ENCODE measurements at regions not wholly inside any gene's neighbourhood (a gene's known extent, or its start where the extent isn't known, plus 50 kb on each side); places are given as distances from the start of the nearest gene placed in this dataset.

DNA sequence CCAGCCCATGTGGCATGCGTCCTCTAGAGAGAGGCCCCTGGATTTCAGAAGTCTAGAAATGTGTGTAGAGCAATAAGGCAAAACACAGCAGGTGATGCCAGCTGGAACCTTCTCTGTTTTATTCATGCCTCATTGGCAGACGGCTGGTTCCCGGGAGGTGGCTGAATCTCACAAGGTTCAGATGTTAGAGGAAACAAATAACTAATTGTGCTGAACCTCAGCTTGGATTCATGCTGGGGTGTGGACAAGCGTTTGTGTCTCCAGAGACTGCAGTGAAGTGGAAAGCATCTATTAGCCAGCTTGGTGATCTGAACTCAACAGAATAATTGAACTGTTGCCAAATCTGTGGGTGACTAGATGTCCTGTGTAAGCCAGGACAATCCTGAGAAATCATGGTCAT, 131.1 kb upstream of the NR4A3 start:
- DNase-seq (no peak), ATAC-seq (peak in 4 of 8 donors; percentile 26 to 39 (median 31))
- Histone ChIP-seq H3K36me3 (no peaks in the 10 kb centered on the region), H3K27me3 (no peaks in the 10 kb centered on the region), H3K4me1 (peaks cover 0 to 15% (median 0%) of the 10 kb centered on the region in 9 donors), H3K9me3 (no peaks in the 10 kb centered on the region), H3K4me3 (no peak overlapping the region), H3K27ac (no peak overlapping the region)
- intact Hi-C loops (cut with DNase I), result no loop called here
- 45 to 46% methylated on average over 4 of the region's 4 CpGs for WGBS, 2 donors
- TF ChIP-seq, protein P1, sequence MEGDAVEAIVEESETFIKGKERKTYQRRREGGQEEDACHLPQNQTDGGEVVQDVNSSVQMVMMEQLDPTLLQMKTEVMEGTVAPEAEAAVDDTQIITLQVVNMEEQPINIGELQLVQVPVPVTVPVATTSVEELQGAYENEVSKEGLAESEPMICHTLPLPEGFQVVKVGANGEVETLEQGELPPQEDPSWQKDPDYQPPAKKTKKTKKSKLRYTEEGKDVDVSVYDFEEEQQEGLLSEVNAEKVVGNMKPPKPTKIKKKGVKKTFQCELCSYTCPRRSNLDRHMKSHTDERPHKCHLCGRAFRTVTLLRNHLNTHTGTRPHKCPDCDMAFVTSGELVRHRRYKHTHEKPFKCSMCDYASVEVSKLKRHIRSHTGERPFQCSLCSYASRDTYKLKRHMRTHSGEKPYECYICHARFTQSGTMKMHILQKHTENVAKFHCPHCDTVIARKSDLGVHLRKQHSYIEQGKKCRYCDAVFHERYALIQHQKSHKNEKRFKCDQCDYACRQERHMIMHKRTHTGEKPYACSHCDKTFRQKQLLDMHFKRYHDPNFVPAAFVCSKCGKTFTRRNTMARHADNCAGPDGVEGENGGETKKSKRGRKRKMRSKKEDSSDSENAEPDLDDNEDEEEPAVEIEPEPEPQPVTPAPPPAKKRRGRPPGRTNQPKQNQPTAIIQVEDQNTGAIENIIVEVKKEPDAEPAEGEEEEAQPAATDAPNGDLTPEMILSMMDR (IDR thresholded peaks at IDR 0.05), result no peak

DNA sequence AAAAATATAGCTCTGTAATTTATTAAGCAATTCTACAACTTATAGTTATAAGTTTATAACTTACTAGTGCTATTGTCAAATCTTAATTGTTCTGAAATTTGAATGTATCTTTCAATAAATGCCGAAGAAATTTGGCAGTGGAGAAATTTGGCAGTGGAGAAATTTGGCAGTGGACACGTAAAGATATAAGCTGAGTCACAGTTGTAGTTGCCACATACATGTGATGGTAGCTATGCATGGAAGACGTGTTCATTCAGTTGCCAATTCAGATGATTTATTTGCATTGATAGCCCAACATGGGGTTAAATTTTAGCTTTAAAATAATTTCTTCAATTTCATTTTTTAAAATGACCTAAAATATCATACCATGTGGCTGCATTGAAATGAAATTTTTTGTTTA, 127.8 kb upstream of the NR4A3 start:
- ATAC-seq (no peak), DNase-seq (no peak)
- intact Hi-C loops (cut with DNase I), result no loop called here
- no peaks in the 10 kb centered on the region for H3K36me3 ChIP-seq
- no peak overlapping the region for H3K4me3 ChIP-seq
- peaks cover 0 to 12% (median 5%) of the 10 kb centered on the region in 11 donors for H3K9me3 ChIP-seq
- TF ChIP-seq, protein P1 (IDR thresholded peaks at IDR 0.05), result no peak
- no peak overlapping the region for H3K27ac ChIP-seq
- WGBS, 2 donors, result 67 to 81% methylated on average over 3 of the region's 3 CpGs
- peaks cover 0 to 15% (median 0%) of the 10 kb centered on the region in 9 donors for H3K4me1 ChIP-seq
- no peaks in the 10 kb centered on the region for H3K27me3 ChIP-seq

DNA sequence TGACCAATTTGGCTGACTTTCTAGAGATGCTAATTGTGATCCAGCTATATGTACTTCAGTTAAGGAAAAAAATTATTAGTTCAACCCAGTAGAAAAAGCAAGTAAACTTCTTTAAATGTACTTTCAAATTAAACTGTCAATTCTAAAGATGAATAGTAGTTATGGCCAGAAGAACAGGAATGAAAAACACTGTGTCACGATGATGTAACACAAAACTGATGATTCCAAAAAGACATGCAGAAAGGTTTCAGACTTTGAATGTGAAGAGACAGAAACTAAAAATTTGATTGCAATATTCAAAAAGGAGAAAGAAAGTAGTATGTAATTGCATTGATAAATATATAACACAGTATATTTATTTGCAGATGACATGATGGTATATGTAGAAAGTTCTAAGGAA, 127.3 kb upstream of the NR4A3 start:
- TF ChIP-seq, protein P1 (IDR thresholded peaks at IDR 0.05), result no peak
- H3K27ac ChIP-seq, result no peak overlapping the region
- 94 to 98% methylated on average over 1 of the region's 1 CpG for WGBS, 2 donors
- DNase-seq, result no peak
- ATAC-seq, result no peak
- H3K27me3 ChIP-seq, result no peaks in the 10 kb centered on the region
- H3K9me3 ChIP-seq, result peaks cover 0 to 15% (median 5%) of the 10 kb centered on the region in 11 donors
- intact Hi-C loops (cut with DNase I), result no loop called here
- H3K4me3 ChIP-seq, result no peak overlapping the region
- peaks cover 0 to 14% (median 0%) of the 10 kb centered on the region in 9 donors for H3K4me1 ChIP-seq
- H3K36me3 ChIP-seq, result no peaks in the 10 kb centered on the region

DNA sequence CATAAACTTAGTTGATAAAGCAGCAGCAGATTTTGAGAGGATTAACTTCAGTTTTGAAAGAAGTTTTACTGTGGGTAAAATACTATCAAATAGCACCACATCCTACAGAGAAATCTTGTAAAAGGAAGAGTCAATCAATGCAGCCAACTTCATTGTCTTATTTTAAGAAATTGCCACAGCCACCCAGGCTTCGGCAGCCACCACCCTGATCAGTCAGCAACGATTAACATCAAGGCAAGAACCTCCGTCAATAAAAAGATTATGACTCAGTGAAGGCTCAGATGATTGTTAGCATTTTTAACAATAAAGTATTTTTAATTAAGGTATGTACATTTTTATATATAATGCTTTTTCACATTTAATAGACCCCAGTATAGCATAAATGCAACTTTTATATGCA, 122.3 kb upstream of the NR4A3 start:
- TF ChIP-seq, protein P1 (IDR thresholded peaks at IDR 0.05), result no peak
- no peak for ATAC-seq
- no peak overlapping the region for H3K4me3 ChIP-seq
- no peak for DNase-seq
- peaks cover 0 to 3% (median 0%) of the 10 kb centered on the region in 9 donors for H3K4me1 ChIP-seq
- WGBS, 2 donors, result 89 to 92% methylated on average over 3 of the region's 3 CpGs
- no peaks in the 10 kb centered on the region for H3K36me3 ChIP-seq
- H3K27ac ChIP-seq, result no peak overlapping the region
- H3K27me3 ChIP-seq, result no peaks in the 10 kb centered on the region
- intact Hi-C loops (cut with DNase I), result no loop called here
- H3K9me3 ChIP-seq, result peaks cover 0 to 15% (median 5%) of the 10 kb centered on the region in 11 donors
